K562 (cell line): ENCODE measurements at regions not wholly inside any gene's neighbourhood (a gene's known extent, or its start where the extent isn't known, plus 50 kb on each side); places are given as distances from the start of the nearest gene placed in this dataset.

Experiments used
- ATAC-seq: fragments of 200-7000 bp; cut with Tn5 transposase; 3 replicates; pipeline ENCODE4 v1.9.1; 2020; ENCODE audit warnings: moderate library complexity
- BruUV-seq: library from RNA; stranded (reverse); fragments of 400-500 nt; replicated peaks from 2 replicates; lab custom pipeline; 2021; lab: Mats Ljungman, UMichigan
- CTCF ChIA-PET: fragments of 300-600 bp; formaldehyde crosslinking; extraction: SDS; loops from one replicate; lab custom pipeline; 2021; ENCODE audit warnings: low intra/inter-chr PET ratio; lab: Yijun Ruan, JAX
- POLR2A ChIA-PET: fragments of 300-600, 350-650 bp; sonication (Branson Sonifier 250); formaldehyde crosslinking; extraction: SDS; loops from one replicate; lab custom pipeline; 2021; ENCODE audit warnings: antibody characterized with exemption, inconsistent platforms; lab: Yijun Ruan, JAX
- DNase-seq, 4 experiments: peaks; one replicate each; pipeline versions ENCODE4 v3.0.0 to v3.0.0-alpha.2; 2011 to 2018; ENCODE audit warnings: low spot score in 3 of 4, mixed read lengths in 3 of 4; ENCODE audit errors: extremely low read depth in 1 of 4
- FAIRE-seq: peaks from 2 replicates; lab custom pipeline; 2011; peaks lifted over from hg19 to GRCh38; lab: Jason Lieb, UNC
- H2AFZ ChIP-seq: 2 replicates; pipeline ENCODE4 v1.6.0; 2011; ENCODE audit warnings: low read depth, low read length, control low read depth, inconsistent platforms
- H3K27ac ChIP-seq: fragments of 200-600 bp; 3 replicates; pipeline ENCODE4 v1.8.0; 2011; ENCODE audit warnings: low read depth, mild to moderate bottlenecking, control low read depth, inconsistent platforms, low read length, moderate library complexity, mixed read lengths; ENCODE audit errors: extremely low read depth
- H3K27me3 ChIP-seq, 2 experiments: fragments of 300-600 bp in 1 of 2; 2 replicates in 1 of 2; 3 replicates in 1 of 2; pipeline versions ENCODE4 v1.6.0 to v1.8.0; 2011; ENCODE audit warnings: inconsistent platforms in 2 of 2, low read length in 2 of 2, mild to moderate bottlenecking in 1 of 2, mixed read lengths in 1 of 2, moderate library complexity in 1 of 2; ENCODE audit not compliant: control insufficient read depth in 2 of 2, insufficient read depth in 2 of 2
- H3K36me3 ChIP-seq: fragments of 300-600 bp; 3 replicates; pipeline ENCODE4 v1.8.0; 2011; ENCODE audit warnings: mild to moderate bottlenecking, low read length, inconsistent platforms; ENCODE audit not compliant: control insufficient read depth, insufficient read depth
- H3K4me1 ChIP-seq, 2 experiments: fragments of 200-600 bp in 1 of 2; replicated peaks in 1 of 2; 2 replicates in 1 of 2; 3 replicates in 1 of 2; pipeline versions ENCODE4 v1.5.1 to v1.8.0; 2011; ENCODE audit warnings: inconsistent platforms in 2 of 2, low read length in 2 of 2, mild to moderate bottlenecking in 1 of 2, mixed read lengths in 1 of 2, moderate library complexity in 1 of 2; ENCODE audit not compliant: control insufficient read depth in 2 of 2, insufficient read depth in 2 of 2
- H3K4me2 ChIP-seq: 2 replicates; pipeline ENCODE4 v1.6.1; 2011; ENCODE audit warnings: low read length, control low read depth, inconsistent platforms, mixed read lengths; ENCODE audit not compliant: insufficient read depth
- H3K4me3 ChIP-seq: fragments of 200-600 bp; sonication (generic), shearing (Covaris generic); 2 replicates; pipeline ENCODE4 v1.5.1; 2016; ENCODE audit warnings: control low read depth, inconsistent platforms
- H3K79me2 ChIP-seq: fragments of 200-600 bp; 3 replicates; pipeline ENCODE4 v1.8.0; 2011; ENCODE audit warnings: low read length, inconsistent platforms; ENCODE audit not compliant: control insufficient read depth, insufficient read depth
- H3K9ac ChIP-seq, 2 experiments: 2 replicates each; pipeline versions ENCODE4 v1.6.0 to v1.6.1; 2011; ENCODE audit warnings: low read depth in 2 of 2, low read length in 2 of 2, control low read depth in 1 of 2, inconsistent platforms in 1 of 2, mild to moderate bottlenecking in 1 of 2, mixed read lengths in 1 of 2; ENCODE audit not compliant: insufficient read depth in 1 of 2
- H3K9me1 ChIP-seq: one replicate; pipeline ENCODE4 v1.6.0; 2011; ENCODE audit warnings: inconsistent platforms, mild to moderate bottlenecking, low read length, moderate library complexity; ENCODE audit not compliant: control insufficient read depth, insufficient read depth
- H3K9me3 ChIP-seq: replicated peaks from 2 replicates; pipeline ENCODE4 v1.5.1; 2011; ENCODE audit warnings: low read depth, low read length, inconsistent platforms; ENCODE audit not compliant: control insufficient read depth, insufficient read depth
- H4K20me1 ChIP-seq: replicated peaks from 2 replicates; pipeline ENCODE4 v1.6.1; 2011; ENCODE audit warnings: low read length, inconsistent platforms, mixed read lengths; ENCODE audit not compliant: control insufficient read depth, insufficient read depth
- ASH1L ChIP-seq: fragments of 450-650 bp; IDR thresholded peaks from 2 replicates; pipeline ENCODE4 v1.6.1; 2018; ENCODE audit warnings: borderline replicate concordance, mild to moderate bottlenecking, low read depth; ENCODE audit not compliant: partially characterized antibody
- ERF ChIP-seq: fragments of 450-650 bp; formaldehyde crosslinking; IDR thresholded peaks from 2 replicates; pipeline ENCODE4 v1.4.0; 2020; ENCODE audit warnings: mild to moderate bottlenecking, mixed read lengths
- ESRRA ChIP-seq: fragments of 450-650 bp; IDR thresholded peaks from 2 replicates; pipeline ENCODE4 v1.6.1; 2014; ENCODE audit warnings: low read depth, mild to moderate bottlenecking, moderate library complexity, borderline replicate concordance
- FOXA1 ChIP-seq: fragments of 450-650 bp; IDR thresholded peaks from 2 replicates; pipeline ENCODE4 v1.6.1; 2016; ENCODE audit warnings: mild to moderate bottlenecking, borderline replicate concordance
- KDM4B ChIP-seq, 2 experiments: fragments of 450-650 bp in 1 of 2; sonication (generic) in 1 of 2; IDR thresholded peaks; 2 replicates each; pipeline ENCODE4 v1.6.1; 2016 to 2017; ENCODE audit warnings: borderline replicate concordance in 2 of 2, antibody characterized with exemption in 1 of 2, low read depth in 1 of 2, mild to moderate bottlenecking in 1 of 2
- NR0B1 ChIP-seq: fragments of 450-650 bp; IDR thresholded peaks from one replicate; pipeline ENCODE4 v1.6.1; 2018; ENCODE audit warnings: mild to moderate bottlenecking, moderate library complexity; ENCODE audit not compliant: partially characterized antibody
- PURB ChIP-seq: sonication (generic); formaldehyde crosslinking; IDR thresholded peaks from 2 replicates; pipeline ENCODE4 v1.9.0; 2021; ENCODE audit warnings: low read depth, mild to moderate bottlenecking, missing genetic modification reagents
- RAD21 ChIP-seq, 2 experiments: fragments of 250-450 bp in 1 of 2; fragments of 450-650 bp in 1 of 2; sonication (Bioruptor Pico) in 1 of 2; formaldehyde crosslinking in 1 of 2; IDR thresholded peaks in 1 of 2; conservative IDR thresholded peaks in 1 of 2; 2 replicates each; pipeline versions ENCODE4 v1.4.0 to v1.8.0; 2020 to 2022; ENCODE audit warnings: mild to moderate bottlenecking in 2 of 2, moderate library complexity in 1 of 2
- RBM25 ChIP-seq: fragments of 200-400 bp; formaldehyde crosslinking; IDR thresholded peaks from 2 replicates; pipeline ENCODE4 v1.6.1; 2018; ENCODE audit warnings: low read length, low read depth, moderate library complexity; ENCODE audit not compliant: severe bottlenecking
- SMARCB1 ChIP-seq: IDR thresholded peaks from 2 replicates; pipeline ENCODE4 v1.6.1; 2011; ENCODE audit warnings: improper control_type of control experiment, low read depth; ENCODE audit not compliant: insufficient read length
- SNIP1 ChIP-seq: fragments of 450-650 bp; IDR thresholded peaks from 2 replicates; pipeline ENCODE4 v1.7.1; 2017; ENCODE audit warnings: low read depth, mild to moderate bottlenecking
- SRSF9 ChIP-seq: fragments of 200-400 bp; formaldehyde crosslinking; IDR thresholded peaks from 2 replicates; pipeline ENCODE4 v1.6.1; 2017; ENCODE audit warnings: low read depth, low read length, borderline replicate concordance
- ZC3H4 ChIP-seq: sonication (generic); formaldehyde crosslinking; IDR thresholded peaks from 2 replicates; pipeline ENCODE4 v1.9.0; 2021; ENCODE audit warnings: missing genetic modification reagents, borderline replicate concordance
- WGBS: fragments of 100-300 bp; shearing (Covaris generic); methylation state at CpG from one replicate; pipeline ENCODE4 v1.1.6; 2016; ENCODE audit warnings: low coverage, mixed read lengths; ENCODE audit not compliant: insufficient coverage; ENCODE audit errors: missing lambda C conversion rate; 5-methylcytosine and 5-hydroxymethylcytosine counted together
- in situ Hi-C: fragments of 300-500 bp; cut with MboI; formaldehyde crosslinking; loops from 4 replicates; pipeline ENCODE4 v1.15.0; 2018; ENCODE audit warnings: inconsistent platforms, mixed read lengths
- intact Hi-C: fragments of 100-400 bp; cut with micrococcal nuclease; formaldehyde crosslinking; loops from 2 replicates; pipeline ENCODE4 v1.14.2; 2022
- TF ChIP-seq, protein P1 (sequence below): fragments of 150-350 bp; IDR thresholded peaks from 2 replicates; pipeline ENCODE4 v1.6.1; 2014; ENCODE audit warnings: low read depth, mild to moderate bottlenecking, low read length, borderline replicate concordance
- TF ChIP-seq, protein P2 (sequence below), 2 experiments: IDR thresholded peaks in 1 of 2; conservative IDR thresholded peaks in 1 of 2; 2 replicates each; pipeline ENCODE4 v1.6.1; 2016; ENCODE audit warnings: low read depth in 2 of 2, mild to moderate bottlenecking in 1 of 2, missing compliant biosample characterization in 1 of 2, missing genetic modification characterization in 1 of 2, moderate library complexity in 1 of 2

GRCh38 chr14:98154254-98154653 is 1117.7 kb downstream of the BCL11B start:
- Histone ChIP-seq H3K9me1 (no peaks in the 10 kb centered on the region), H3K9ac (no peak overlapping the region), H3K79me2 (no peaks in the 10 kb centered on the region), H3K36me3 (no peaks in the 10 kb centered on the region), H3K4me2 (no peak overlapping the region), H3K9me3 (no peaks in the 10 kb centered on the region), H3K27ac (no peak overlapping the region), H3K4me1 (no peaks in the 10 kb centered on the region), H3K27me3 (no peaks in the 10 kb centered on the region), H4K20me1 (no peaks in the 10 kb centered on the region), H3K4me3 (no peak overlapping the region), H2AFZ (no peak overlapping the region)
- 2% methylated on average over 4 of the region's 4 CpGs for WGBS
- intact Hi-C loops (no loop called here), in situ Hi-C loops (no loop called here)
- BruUV-seq = no TSS peak
- ChIA-PET CTCF (no interaction called here), POLR2A (no interaction called here)
- DNase-seq (no peak), FAIRE-seq (no peak), ATAC-seq (no peak)
- TF ChIP-seq SRSF9 (no peak), SNIP1 (no peak), ERF (CRISPR knock-in tag) (no peak), NR0B1 (no peak), PURB (CRISPR knock-in tag) (no peak), SMARCB1 (no peak), ZC3H4 (no peak), FOXA1 (no peak), ASH1L (no peak), RAD21 (CRISPR knock-in tag; conservative IDR thresholded peaks at IDR 0.05 in 1 of 2, IDR thresholded peaks at IDR 0.05 in 1 of 2) (no peak), ESRRA (no peak), KDM4B (IDR thresholded peaks at IDR 0.05; ENCODE audit: borderline replicate concordance in 2 of 2, low read depth in 1 of 2) (no peak), RBM25 (no peak)
- TF ChIP-seq, protein P1, sequence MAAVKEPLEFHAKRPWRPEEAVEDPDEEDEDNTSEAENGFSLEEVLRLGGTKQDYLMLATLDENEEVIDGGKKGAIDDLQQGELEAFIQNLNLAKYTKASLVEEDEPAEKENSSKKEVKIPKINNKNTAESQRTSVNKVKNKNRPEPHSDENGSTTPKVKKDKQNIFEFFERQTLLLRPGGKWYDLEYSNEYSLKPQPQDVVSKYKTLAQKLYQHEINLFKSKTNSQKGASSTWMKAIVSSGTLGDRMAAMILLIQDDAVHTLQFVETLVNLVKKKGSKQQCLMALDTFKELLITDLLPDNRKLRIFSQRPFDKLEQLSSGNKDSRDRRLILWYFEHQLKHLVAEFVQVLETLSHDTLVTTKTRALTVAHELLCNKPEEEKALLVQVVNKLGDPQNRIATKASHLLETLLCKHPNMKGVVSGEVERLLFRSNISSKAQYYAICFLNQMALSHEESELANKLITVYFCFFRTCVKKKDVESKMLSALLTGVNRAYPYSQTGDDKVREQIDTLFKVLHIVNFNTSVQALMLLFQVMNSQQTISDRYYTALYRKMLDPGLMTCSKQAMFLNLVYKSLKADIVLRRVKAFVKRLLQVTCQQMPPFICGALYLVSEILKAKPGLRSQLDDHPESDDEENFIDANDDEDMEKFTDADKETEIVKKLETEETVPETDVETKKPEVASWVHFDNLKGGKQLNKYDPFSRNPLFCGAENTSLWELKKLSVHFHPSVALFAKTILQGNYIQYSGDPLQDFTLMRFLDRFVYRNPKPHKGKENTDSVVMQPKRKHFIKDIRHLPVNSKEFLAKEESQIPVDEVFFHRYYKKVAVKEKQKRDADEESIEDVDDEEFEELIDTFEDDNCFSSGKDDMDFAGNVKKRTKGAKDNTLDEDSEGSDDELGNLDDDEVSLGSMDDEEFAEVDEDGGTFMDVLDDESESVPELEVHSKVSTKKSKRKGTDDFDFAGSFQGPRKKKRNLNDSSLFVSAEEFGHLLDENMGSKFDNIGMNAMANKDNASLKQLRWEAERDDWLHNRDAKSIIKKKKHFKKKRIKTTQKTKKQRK = no peak
- TF ChIP-seq, protein P2, sequence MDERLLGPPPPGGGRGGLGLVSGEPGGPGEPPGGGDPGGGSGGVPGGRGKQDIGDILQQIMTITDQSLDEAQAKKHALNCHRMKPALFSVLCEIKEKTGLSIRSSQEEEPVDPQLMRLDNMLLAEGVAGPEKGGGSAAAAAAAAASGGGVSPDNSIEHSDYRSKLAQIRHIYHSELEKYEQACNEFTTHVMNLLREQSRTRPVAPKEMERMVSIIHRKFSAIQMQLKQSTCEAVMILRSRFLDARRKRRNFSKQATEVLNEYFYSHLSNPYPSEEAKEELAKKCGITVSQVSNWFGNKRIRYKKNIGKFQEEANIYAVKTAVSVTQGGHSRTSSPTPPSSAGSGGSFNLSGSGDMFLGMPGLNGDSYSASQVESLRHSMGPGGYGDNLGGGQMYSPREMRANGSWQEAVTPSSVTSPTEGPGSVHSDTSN (CRISPR knock-in tag; IDR thresholded peaks at IDR 0.05; ENCODE audit: low read depth) = no peak
- TF ChIP-seq, protein P2 (tag; conservative IDR thresholded peaks at IDR 0.05; ENCODE audit: low read depth) = no peak
